NCI-H2171 (cell line): ENCODE measurements at regions not wholly inside any gene's neighbourhood (a gene's known extent, or its start where the extent isn't known, plus 50 kb on each side); places are given as distances from the start of the nearest gene placed in this dataset.

Source experiments
- DNase-seq: peaks from one replicate; lab custom pipeline; 2025; lab: John Stamatoyannopoulos, UW

GRCh38 chr4:181503687-181504390 lies 739.4 kb upstream of the TENM3 start:
- no peak for DNase-seq

GRCh38 chr4:181504924-181505323 lies 738.3 kb upstream of the TENM3 start:
- DNase-seq: no peak

GRCh38 chr4:181507180-181507835 lies 735.9 kb upstream of the TENM3 start:
- DNase-seq: no peak

GRCh38 chr4:181507938-181508337 lies 735.3 kb upstream of the TENM3 start:
- no peak for DNase-seq

- DNase-seq: no peak
These were observed 734.6 kb upstream of the TENM3 start for GRCh38 chr4:181508601-181509000.

- no peak for DNase-seq
These were observed 734.1 kb upstream of the TENM3 start for GRCh38 chr4:181509073-181509472.

GRCh38 chr4:181517491-181517890 lies 725.7 kb upstream of the TENM3 start:
- DNase-seq: no peak

- DNase-seq: no peak
These were observed 722.4 kb upstream of the TENM3 start for GRCh38 chr4:181520790-181521189.

- DNase-seq: no peak
These were observed 719.2 kb upstream of the TENM3 start for GRCh38 chr4:181523973-181524372.

GRCh38 chr4:181524499-181524898 lies 718.7 kb upstream of the TENM3 start:
- DNase-seq: no peak

GRCh38 chr4:181525634-181526033 lies 717.6 kb upstream of the TENM3 start:
- DNase-seq: no peak

- DNase-seq: peak; percentile 12
These were observed 714.5 kb upstream of the TENM3 start for GRCh38 chr4:181528570-181529184.

- no peak for DNase-seq
These were observed 713.7 kb upstream of the TENM3 start for GRCh38 chr4:181529537-181529936.

GRCh38 chr4:181536196-181536746 lies 706.9 kb upstream of the TENM3 start:
- DNase-seq: no peak

- DNase-seq: no peak
These were observed 706.3 kb upstream of the TENM3 start for GRCh38 chr4:181536811-181537434.

GRCh38 chr4:181538431-181538830 lies 704.8 kb upstream of the TENM3 start:
- DNase-seq: no peak

GRCh38 chr4:181541396-181541795 lies 701.8 kb upstream of the TENM3 start:
- no peak for DNase-seq

- no peak for DNase-seq
These were observed 694.2 kb upstream of the TENM3 start for GRCh38 chr4:181548873-181549575.

GRCh38 chr4:181549576-181550188 lies 693.5 kb upstream of the TENM3 start:
- no peak for DNase-seq

GRCh38 chr4:181550381-181550780 lies 692.8 kb upstream of the TENM3 start:
- no peak for DNase-seq

- no peak for DNase-seq
These were observed 683.6 kb upstream of the TENM3 start for GRCh38 chr4:181559637-181560036.

GRCh38 chr4:181562399-181562798 lies 680.8 kb upstream of the TENM3 start:
- DNase-seq: no peak
